GM18909 (cell line): ENCODE measurements at regions not wholly inside any gene's neighbourhood (a gene's known extent, or its start where the extent isn't known, plus 50 kb on each side); places are given as distances from the start of the nearest gene placed in this dataset.
"Not testable (repeated sequence)": the region's sequence is repeated elsewhere in the genome, so short reads cannot be mapped to it uniquely, and the experiment has no call there.

Experiments used
- ATAC-seq: cut with Tn5 transposase; IDR thresholded peaks from one replicate; pipeline ENCODE4 v1.9.1; 2021; ENCODE audit warnings: mild to moderate bottlenecking; ENCODE audit not compliant: unreplicated experiment, poor library complexity

DNA sequence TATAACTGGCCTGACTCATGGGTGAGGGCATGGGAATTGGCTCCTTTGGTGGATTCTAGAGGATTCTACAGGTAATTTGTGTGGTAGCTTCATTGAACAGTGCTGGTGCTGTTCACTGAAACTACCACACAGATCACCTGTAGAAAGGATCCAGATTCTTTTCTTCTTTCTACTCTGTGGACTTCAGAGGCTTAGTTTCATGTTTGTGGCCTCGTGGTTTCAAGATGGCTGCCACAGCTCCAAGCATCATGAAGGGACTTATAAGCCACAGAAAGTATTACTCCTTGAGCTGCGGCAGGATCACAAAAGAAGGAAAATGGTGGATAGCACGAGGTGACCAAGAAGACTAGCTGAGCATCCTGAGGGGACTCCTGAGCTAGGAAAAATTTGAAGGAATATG is 88.9 kb downstream of the ADCYAP1 start:
- no peak for ATAC-seq

DNA sequence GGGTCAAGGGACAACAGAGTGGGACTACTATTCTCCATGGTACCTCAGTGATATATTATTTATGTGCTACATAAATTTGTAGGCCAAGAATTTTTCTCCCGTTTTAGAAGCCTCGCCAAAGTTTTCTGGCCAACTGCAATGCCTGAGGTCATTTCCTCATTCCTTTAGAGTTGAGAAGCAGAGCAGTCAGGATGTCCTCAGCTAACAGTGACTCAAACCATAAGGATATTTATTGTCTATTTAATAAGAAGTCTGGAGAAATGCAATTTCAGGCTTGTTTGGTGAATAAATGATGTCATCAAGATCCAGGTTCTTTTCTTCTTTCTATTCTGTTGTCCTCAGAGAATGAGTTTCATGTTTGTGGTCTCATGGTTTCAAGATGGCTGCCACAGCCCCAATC is 91.0 kb downstream of the ADCYAP1 start:
- ATAC-seq, result no peak

DNA sequence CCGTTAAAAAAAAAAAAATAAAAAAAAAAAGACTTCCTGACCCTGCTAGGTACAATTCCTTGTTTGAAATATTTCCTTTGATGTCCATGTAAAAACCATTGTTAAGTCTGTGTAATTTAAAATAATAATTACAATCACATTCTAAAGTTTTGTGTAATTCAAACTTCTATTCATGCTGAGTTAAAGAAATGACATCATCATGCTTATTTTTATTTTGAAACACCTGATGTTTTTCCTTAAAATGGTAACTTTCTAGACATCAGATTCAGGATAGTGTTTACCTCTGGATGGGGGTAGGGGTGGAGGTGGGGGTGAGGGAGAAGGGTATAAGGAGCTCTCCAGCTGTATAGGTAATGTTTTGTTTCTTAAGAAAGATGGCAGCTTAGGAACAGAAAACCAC is 92.8 kb downstream of the ADCYAP1 start:
- ATAC-seq, result no peak

DNA sequence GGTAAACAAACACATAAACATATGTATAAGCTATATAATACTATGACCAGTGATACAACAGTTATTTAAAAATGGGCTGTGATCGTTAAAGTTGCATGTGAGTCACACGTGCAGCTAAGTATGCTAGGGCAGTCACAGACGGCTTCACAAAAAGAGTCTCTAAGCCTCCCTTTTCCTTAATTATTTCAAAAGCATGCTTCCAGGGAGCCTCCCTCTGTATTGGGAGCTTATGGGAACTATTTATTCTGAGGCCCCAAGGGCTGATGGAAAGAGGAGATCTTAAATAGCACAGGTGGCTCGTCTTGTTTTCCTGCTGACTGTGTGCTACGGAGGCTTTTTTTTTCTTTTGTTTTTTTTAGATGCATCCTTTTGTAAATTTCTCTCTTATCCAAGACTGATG is 94.3 kb downstream of the ADCYAP1 start:
- no peak for ATAC-seq

DNA sequence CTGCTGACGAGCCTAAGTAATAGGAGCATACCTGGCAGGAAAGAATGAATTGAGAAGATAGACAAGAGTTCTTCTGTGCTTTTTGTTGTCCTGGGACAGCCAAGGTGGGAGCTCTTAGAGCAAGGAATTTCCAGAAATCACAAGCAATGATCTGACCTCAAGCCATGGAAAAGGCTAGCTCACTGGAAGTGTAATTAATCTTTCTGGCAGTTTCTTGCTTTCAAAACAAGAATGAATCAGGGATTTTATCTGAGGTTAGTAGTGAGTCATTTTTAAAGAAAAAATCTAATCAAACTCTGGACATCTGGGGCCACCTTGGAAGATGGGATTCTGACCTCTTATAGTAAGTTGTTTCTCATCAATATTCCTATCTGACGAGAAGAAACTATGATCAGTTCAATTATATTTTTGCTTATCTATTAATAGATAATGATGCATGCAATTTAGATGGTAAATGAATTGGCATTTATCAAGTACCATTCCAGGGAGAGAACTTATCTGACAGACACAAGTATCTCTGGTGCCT is 98.0 kb downstream of the ADCYAP1 start:
- ATAC-seq, result no peak

DNA sequence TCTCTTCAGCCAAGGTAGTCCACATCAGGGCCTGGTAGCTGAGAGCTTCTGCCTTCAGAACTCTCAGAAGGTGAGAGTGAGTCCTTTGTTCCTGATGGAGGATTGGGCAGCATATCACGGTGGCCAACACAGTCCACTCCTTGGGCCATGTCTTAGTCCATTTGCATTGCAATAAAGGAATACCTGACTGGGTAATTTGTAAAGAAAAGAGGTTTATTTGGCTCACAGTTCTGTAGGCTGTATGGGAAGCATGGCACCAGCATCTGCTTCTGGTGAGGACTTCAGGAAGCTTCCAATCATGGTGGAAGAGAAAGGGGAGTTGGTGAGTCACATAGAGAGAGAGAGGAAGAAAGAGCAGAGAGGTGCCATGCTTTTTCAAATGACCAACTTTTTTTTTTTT is 98.8 kb downstream of the ADCYAP1 start:
- ATAC-seq, result no peak

- no peak for ATAC-seq
Measured at GRCh38 chr18:1006304-1006703, 101.6 kb downstream of the ADCYAP1 start.

DNA sequence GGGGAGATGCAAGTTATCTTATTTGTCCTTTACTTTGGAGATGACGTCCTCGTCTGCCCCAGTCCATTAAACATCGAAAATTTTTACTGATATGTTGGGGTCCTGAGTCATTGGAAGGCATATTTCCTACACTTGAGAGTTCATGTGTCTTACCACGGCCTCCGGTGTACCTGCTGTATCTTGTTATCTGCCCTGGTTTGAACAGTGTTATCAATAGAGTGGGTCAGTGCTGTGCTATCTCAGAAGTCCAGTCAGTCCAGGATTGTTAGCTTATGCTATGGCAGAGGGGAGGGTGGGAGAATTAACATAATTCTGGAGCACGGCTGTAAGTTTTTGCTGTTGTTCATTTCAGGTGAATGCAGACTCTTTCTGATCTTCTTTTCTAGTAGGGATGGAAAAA is 102.3 kb downstream of the ADCYAP1 start:
- ATAC-seq, result no peak

- ATAC-seq, result no peak
Measured at GRCh38 chr18:1011349-1011748, 106.7 kb downstream of the ADCYAP1 start.

DNA sequence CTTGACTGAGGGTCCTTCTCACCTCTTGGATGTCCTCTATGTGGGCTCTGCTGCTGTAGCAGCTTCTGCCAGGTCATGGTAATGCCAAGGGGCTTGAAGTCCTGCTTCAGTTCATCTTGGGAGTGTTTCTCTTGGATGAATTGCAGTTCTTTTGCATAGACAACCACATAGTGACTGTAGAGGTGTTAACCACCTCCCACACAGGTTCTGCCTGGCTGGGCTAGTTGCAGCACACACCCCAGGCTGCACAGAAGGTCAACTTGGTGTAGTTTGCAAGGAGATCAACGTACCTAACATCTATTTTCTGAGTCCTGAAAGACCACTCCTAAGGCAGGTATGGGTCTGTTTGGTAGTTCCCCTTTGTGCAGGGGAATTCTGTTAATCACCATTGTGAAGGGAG is 108.1 kb downstream of the ADCYAP1 start:
- ATAC-seq, result no peak

DNA sequence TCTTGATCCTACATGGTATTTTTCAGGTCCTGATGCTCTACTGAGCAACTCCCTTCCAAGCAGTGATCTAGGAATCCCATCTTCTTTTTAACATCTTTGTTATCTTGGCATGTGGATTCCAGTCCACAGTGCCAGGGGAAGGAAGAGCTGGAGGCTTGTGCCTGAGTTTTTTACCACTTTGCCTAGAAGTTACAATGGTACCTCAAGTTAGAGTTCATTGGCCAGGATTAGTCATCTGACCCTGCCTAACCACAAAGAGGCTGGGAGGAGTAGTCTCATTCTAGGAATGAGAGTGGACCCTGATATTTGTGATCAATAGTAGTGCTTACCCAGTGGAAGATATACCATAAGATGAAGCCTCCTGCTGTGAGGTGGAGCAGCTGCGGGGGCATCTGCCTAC is 109.3 kb downstream of the ADCYAP1 start:
- no peak for ATAC-seq

GRCh38 chr18:1014509-1014908 is 109.8 kb downstream of the ADCYAP1 start:
- no peak for ATAC-seq

DNA sequence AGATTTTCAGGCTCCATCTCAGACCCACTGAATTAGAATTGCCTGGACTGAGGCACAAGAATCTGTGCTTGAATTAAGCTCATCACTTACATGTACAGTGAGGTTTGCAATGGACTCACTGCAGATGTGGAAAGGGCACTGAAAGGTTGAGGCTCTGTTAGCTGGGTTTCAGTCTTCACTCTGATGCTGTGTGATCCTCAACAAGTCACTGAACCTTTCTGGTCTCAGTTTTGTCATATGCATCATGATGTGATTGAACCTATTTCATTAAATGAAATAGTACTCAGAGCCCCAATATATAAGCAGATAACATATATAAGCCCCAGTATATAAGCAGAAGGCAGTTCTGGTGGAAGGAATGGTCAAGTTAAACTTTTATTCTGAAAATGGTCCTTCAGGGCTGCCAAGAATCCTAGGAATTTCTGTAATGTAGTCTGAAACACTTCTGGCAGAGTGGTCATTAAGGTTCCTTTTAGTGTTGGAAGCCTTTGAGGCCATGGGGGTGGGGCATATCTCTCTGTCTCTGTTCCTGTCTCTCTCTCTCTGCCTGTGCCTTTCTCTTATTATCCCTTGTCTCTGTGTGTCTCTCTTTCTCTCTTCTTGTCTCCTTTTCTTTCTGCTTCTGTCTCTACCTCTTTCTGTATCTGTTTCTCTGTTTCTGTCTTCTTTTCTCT is 110.4 kb downstream of the ADCYAP1 start:
- ATAC-seq, result no peak

- ATAC-seq, result no peak
Measured at GRCh38 chr18:1015777-1016176, 111.1 kb downstream of the ADCYAP1 start.

DNA sequence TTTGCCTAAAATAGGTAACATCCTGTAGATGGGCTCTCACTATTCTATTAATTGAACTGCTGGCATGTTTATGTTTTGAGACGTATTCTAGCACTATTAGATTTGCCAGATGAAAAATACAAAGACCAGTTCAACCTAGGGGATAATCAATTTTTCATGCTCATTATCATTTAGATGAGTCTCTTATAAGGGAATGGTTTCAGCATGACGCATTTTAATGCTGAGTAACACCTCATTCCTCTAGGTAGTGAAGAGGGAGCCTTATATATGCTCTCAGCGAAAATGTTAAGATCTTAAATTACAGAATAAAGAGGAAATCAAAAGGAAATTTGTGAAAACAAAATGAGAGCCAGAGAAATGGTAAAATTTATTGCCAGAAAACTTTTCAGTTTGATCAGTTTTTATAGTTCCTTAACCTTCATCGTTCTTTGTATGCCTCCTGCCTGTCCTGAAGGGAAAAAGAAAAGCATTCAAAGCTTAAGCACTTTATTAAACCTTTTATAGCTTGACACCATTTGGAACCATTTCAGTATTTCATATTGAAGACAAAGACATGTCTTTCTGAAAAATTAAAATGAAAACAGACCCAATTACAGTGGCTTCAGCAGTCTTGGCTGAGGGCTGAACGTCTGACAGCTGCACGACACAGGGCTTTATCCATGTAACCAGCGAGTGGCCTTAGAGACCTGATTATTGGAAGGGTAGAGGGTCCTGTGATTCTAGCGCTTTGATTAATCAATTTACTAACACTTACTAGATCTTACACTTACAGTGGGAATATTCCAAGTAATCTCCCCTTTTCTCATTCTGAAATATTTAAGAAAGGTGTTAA is 112.8 kb downstream of the ADCYAP1 start:
- no peak for ATAC-seq

DNA sequence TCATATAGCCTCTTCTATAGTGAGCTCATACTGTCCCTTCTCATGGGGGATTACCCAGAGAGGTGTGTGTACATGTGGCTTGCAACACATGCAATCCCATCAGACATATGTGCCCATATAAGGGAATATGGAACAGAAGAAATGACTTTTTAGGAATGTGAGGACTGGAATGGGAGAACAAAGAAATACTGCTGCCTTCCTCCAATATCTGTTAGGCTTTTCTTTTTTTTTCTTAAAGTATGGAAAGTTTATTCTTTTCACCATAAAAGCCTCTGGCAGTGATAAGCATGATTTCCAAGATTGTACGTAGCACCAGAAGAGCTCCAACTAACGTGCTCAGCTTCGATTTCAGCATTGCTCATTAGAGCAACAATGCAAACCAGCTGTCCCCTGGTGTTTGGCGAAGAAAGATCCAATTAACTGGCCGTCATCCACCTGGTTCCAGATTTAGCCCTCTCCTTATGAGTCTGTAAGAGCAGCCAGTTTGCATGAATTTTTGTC is 113.6 kb downstream of the ADCYAP1 start:
- no peak for ATAC-seq

DNA sequence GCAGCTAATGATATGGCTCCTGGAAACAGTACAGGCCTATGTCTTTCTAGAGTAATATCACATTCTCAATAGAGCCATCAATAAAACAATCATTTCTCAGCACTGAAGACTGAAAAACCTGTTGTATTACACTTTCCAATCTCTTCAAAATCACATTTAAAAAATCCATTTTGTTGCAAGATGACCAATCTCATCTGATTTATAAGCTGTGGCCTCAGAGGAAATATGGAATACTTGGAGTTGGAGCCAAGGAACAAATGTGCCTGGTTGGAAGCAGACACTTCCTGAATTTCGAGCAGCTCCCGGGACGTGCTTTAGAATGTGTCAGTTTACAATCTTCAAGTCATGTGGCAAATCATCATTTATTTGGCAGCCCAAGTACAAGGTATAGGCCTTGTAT is 114.5 kb downstream of the ADCYAP1 start:
- ATAC-seq, result no peak

GRCh38 chr18:1020731-1021344 is 116.2 kb downstream of the ADCYAP1 start:
- no peak for ATAC-seq

DNA sequence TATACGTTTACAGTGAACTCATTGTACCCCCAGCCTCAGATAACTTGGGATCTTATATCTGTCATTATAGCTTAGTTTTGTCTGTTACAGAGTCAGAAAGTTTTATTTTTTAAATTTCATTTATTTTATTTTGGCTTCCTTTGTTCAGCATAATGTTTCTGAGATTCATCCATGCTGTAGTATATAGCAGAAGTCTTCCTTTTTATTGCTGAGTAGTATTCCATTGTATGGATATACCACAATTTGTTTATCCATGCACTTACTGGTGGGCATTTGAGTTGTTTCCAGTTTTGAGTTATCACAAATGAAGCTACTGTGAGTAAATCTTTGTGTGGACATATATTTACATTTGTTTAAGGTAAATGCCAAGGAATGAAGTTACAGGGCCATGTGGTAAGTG is 122.3 kb downstream of the ADCYAP1 start:
- ATAC-seq, result no peak

DNA sequence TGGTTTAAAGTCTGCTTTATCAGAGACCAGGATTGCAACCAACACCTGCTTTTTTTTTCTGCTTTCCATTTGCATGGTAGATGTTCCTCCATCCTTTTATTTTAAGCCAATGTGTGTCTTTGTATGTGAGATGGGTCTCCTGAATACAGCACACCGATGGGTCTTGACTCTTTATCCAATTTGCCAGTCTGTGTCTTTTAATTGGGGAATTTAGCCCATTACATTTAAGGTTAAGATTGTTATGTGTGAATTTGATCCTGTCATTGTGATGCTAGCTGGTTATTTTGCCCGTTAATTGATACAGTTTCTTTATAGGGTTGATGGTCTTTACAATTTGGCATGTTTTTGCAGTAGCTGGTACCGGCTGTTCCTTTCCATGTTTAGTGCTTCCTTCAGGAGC is 128.4 kb downstream of the ADCYAP1 start:
- not testable (repeated sequence) for ATAC-seq

DNA sequence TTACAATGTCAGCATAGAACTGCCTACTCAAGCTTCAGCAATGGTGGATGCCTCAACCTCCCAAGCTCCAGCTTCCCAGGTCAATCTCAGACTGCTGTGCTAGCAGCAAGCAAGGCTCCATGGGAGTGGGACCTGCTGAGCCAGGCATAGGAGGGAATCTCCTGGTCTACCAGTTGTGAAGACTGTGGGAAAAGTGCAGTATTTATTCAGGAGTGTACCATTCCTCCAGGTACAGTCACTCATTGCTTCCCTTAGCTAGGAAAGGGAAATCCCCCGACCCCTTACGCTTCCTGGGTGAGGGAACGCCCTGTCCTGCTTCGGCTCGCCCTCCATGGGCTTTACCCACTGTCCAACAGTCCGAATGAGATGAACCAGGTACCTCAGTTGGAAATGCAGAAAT is 130.3 kb downstream of the ADCYAP1 start:
- ATAC-seq, result no peak
